SU-DHL-6 (cell line): ENCODE measurements at regions not wholly inside any gene's neighbourhood (a gene's known extent, or its start where the extent isn't known, plus 50 kb on each side); places are given as distances from the start of the nearest gene placed in this dataset.
"Not testable (repeated sequence)": the region's sequence is repeated elsewhere in the genome, so short reads cannot be mapped to it uniquely, and the experiment has no call there.

ENCODE experiments used
- EZH2phosphoT487 ChIP-seq: fragments of 200-600 bp; sonication (generic), shearing (Covaris generic); conservative IDR thresholded peaks from 2 replicates; pipeline ENCODE4 v1.6.1; 2018; ENCODE audit warnings: mild to moderate bottlenecking, antibody characterized with exemption, low read length, moderate library complexity, mixed read lengths
- TF ChIP-seq, protein P1 (sequence below): fragments of 200-600 bp; sonication (generic); IDR thresholded peaks from one replicate; pipeline ENCODE4 v1.5.1; 2017; ENCODE audit warnings: antibody characterized with exemption, mild to moderate bottlenecking, low read length, moderate library complexity; ENCODE audit not compliant: insufficient read depth, poor library complexity, severe bottlenecking

- TF ChIP-seq, protein P1, sequence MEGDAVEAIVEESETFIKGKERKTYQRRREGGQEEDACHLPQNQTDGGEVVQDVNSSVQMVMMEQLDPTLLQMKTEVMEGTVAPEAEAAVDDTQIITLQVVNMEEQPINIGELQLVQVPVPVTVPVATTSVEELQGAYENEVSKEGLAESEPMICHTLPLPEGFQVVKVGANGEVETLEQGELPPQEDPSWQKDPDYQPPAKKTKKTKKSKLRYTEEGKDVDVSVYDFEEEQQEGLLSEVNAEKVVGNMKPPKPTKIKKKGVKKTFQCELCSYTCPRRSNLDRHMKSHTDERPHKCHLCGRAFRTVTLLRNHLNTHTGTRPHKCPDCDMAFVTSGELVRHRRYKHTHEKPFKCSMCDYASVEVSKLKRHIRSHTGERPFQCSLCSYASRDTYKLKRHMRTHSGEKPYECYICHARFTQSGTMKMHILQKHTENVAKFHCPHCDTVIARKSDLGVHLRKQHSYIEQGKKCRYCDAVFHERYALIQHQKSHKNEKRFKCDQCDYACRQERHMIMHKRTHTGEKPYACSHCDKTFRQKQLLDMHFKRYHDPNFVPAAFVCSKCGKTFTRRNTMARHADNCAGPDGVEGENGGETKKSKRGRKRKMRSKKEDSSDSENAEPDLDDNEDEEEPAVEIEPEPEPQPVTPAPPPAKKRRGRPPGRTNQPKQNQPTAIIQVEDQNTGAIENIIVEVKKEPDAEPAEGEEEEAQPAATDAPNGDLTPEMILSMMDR, result not testable (repeated sequence)
- TF ChIP-seq EZH2phosphoT487, result not testable (repeated sequence)
Measured at GRCh38 chr17:36852478-36852877, 84.8 kb upstream of the LHX1 start.
